ENCODE measurements at regions not wholly inside any gene's neighbourhood (a gene's known extent, or its start where the extent isn't known, plus 50 kb on each side); places are given as distances from the start of the nearest gene placed in this dataset.

- no peak for DNase-seq (ENCODE audit: low read depth in 3 of 3)
Observed at GRCh38 chr12:13764748-13765147, 216.7 kb downstream of the GRIN2B start.

DNA sequence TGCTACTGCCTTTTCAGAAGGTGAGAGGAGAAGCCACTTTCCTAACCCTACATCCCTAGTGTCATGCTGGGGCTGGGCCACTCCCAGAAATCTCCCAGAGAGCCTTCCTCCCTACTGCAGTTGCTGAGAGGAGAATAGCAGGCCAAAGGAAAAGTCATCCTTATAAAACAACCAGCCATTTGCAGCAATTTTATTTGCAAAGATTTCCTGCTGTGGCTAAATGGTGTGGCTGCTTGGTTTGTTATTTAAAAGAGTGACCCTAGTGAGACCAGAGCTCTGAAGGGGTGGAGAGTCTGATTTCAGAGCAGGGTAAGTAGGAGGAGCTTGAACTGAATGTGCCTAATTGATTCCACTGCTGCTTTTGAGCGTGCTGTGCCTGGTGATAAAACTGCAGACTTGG lies 232.0 kb downstream of the GRIN2B start:
- DNase-seq (ENCODE audit: low read depth in 3 of 3): no peak

DNA sequence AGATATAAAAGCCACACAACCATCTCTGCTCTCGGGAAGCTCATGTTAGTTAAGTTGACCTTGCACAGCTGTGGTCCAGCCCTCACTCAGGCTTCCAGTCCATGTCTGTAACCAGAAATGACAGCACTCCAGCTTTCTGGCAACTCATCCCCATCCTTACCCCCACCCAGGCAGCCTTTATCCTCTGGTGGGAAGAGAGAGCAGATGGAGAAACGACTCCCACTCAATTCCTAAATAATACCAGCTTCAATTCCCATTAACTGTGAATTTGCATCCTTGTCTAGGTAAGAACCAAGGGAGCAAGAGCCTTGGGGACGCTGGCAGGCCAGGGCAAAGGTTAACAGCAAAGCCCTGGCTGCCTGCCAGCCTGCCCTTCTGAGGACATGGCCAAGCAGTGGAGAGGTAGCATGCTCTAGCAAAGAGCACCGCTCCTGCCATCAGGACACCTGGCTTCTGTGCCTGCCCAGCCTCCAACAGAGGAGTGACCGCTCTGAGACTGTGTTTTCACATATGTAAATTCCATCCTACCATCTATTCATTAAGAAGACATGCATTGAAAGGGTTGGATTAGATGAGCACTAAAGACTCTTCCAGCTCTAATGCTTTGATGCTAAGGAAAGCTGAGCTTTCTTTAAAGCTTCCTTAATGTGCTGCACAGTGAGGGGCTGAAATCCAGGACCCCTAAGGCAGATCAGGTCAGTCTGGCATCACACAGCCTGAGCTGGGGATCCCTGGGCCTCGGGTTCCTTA lies 236.1 kb downstream of the GRIN2B start:
- DNase-seq (ENCODE audit: low read depth in 3 of 3): no peak

- no peak for DNase-seq (ENCODE audit: low read depth in 3 of 3)
Observed at GRCh38 chr12:13744561-13744960, 236.8 kb downstream of the GRIN2B start.

DNA sequence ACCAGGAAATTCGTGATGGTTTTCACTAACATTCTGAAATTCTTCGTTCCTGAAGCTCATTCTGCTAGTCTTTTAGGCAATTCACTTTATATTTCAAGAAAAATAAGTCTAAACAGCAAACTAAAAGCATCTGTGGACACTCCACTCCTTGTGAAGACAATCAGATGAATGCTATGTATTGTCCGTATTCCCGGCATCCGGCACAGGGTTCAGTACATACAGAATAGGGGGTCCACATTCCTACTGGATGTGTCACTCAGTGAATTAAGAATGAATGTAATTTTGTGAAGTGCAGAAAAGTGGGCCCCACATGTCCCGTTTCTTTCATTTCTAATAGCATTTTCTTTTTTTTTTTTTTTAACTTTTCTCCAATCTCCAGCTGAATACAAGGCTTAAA lies 241.3 kb downstream of the GRIN2B start:
- no peak for DNase-seq (ENCODE audit: low read depth in 3 of 3)

DNA sequence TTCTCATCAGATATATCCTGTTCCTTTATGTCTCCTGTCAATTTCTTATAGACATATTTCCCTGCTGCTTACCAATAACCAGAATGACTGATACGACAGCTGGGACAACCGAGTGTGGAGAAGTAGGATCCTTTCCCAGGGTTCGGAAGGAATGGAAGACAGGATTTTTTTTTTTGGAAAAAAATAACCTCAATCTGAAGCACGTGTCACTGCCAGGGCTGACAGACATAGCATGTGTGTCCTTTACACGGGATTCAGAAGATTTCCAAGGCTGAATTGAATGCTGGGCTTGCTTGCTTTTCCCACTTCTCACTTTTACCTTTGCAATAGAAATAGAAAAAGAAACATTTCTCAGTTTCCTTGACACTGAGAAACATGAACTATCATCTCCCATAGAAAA lies 245.7 kb downstream of the GRIN2B start:
- DNase-seq (ENCODE audit: low read depth in 3 of 3): no peak

DNA sequence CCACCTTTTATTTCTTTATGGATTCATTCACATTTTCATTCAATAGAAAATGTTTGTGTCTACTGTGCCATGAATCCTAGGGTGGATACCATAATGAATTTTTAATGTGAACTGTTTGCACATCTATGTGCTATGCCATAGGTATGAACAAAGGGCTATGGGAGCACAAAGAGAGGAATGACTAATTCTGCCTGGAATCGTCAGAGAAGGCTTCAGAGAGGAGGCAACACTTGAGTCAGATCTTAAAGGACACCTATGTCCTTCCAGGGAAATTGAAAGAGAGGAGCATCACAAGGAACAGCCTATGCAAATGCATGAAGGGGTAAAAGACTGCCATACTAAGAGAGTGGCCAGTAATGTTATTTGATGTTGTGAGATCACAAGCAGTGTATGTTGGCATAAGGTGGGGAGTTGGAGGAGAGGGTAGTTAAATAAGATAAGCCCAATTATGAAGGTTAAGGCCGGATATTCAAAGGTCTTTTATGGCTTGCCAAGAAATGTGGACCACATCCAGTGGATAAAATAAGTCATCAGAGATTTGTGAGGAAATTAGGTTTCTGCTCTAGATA lies 246.7 kb downstream of the GRIN2B start:
- no peak for DNase-seq (ENCODE audit: low read depth in 3 of 3)

DNA sequence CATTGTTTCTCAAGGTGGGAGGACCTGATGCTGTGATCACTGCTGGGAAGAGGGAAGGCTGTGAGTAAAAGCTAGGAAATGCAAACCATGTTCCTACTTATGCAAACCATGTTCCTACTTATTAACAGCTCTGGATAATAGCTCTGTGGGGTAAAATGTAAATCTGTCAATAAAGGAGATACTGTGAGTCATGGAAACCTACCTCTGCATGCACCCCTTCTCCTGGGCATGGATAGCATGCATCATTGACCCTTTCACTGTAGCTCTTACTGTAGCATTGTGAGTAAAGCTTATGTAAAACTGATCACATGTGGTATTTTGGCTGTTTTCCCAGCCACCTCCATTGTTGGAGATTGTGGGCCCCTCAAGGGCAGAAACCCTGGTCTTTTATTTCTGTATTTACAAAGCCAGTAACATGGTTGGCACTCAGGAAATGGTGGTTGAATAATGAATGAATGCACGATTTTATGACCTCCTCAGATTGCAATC lies 253.7 kb downstream of the GRIN2B start:
- DNase-seq (ENCODE audit: low read depth in 3 of 3): no peak

DNA sequence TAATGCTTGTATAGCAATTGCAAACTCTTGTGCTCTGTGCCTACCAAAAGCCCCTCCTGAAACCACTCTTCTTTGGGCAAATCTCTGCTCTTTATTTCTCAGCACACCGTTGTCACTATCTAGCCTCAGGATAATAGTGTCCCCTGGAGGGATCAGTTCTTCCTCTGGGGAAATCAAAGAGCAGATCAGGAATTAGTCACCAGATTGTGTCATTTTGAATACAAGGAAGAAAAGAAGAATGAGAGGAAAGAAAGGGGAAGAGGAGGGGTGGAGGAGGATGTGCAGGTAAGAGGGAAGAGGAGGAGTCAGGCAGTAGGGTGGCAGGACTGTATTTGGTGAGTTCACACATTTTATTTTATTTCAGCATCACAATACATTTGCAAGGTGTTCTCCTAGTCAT lies 256.4 kb downstream of the GRIN2B start:
- DNase-seq (ENCODE audit: low read depth in 3 of 3): no peak

GRCh38 chr12:13724136-13724535 lies 257.3 kb downstream of the GRIN2B start:
- DNase-seq (ENCODE audit: low read depth in 3 of 3): no peak

GRCh38 chr12:13719986-13720385 lies 261.4 kb downstream of the GRIN2B start:
- no peak for DNase-seq (ENCODE audit: low read depth in 3 of 3)

- no peak for DNase-seq (ENCODE audit: low read depth in 3 of 3)
Observed at GRCh38 chr12:13718271-13718670, 263.1 kb downstream of the GRIN2B start.

DNA sequence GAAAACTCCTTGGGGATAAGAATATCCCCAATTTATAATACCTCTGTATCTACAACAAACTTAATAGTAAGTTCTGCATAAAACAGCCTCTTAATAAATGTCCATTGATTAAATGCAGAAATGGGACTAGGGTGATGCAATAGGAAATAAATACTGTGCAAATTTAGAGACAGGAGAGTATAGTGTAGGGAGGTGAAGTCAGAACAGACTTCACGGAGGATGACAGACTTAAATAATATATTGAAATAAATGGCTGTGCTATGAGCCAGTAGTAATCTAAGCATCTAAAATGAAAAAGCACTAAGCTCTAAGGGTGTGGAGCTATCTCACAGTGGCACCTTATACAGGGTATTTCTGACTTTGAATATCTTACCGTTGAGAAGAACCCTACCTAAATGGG lies 265.3 kb downstream of the GRIN2B start:
- DNase-seq (ENCODE audit: low read depth in 3 of 3): no peak

- DNase-seq (ENCODE audit: low read depth in 3 of 3): no peak
Observed at GRCh38 chr12:13713556-13714410, 267.6 kb downstream of the GRIN2B start.

DNA sequence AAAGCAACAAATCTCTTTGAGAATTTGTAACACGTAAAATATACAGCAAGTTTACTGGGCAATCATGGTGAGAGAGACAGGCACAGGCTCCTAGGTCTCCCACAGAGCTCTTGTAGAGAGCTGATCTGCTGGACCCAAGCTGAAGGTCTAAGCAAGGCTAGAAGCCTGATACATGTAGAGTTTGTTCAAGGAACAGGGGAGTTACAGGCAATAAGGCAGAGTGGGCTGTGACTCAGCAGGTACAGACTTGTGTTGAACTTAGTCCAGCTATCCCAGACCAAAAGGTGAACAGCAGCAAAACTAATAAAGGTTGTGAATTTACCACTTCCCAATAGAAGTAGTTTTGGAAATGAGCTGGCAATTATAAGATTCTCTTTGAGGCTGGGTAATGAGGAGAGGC lies 273.6 kb downstream of the GRIN2B start:
- DNase-seq (ENCODE audit: low read depth in 3 of 3): no peak

GRCh38 chr12:13702381-13702780 lies 279.0 kb downstream of the GRIN2B start:
- DNase-seq (ENCODE audit: low read depth in 3 of 3): no peak

- DNase-seq (ENCODE audit: low read depth in 3 of 3): no peak
Observed at GRCh38 chr12:13701502-13701901, 279.9 kb downstream of the GRIN2B start.

- no peak for DNase-seq (ENCODE audit: low read depth in 3 of 3)
Observed at GRCh38 chr12:13697973-13698372, 283.4 kb downstream of the GRIN2B start.

GRCh38 chr12:13695781-13696180 lies 285.6 kb downstream of the GRIN2B start:
- DNase-seq (ENCODE audit: low read depth in 3 of 3): no peak

GRCh38 chr12:13692332-13692731 lies 289.1 kb downstream of the GRIN2B start:
- DNase-seq (ENCODE audit: low read depth in 3 of 3): no peak

DNA sequence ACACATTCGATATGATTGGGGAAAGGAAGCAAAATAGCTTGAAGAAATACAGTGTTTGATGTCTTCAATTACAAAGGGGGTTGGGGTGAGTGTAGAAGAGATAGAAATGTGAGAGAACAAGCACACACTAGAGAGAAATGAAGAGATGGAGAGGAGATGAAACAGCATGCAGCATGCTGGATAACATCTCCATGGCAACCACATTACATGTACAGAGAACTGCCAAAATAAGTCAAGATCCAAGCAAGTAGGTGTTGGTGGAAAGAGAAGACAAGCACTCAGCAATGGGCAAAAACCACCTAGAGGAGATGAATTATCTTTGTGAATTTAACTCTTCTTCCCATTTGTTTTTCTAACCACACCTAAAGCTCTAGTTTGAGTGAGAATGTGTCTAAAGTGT lies 289.8 kb downstream of the GRIN2B start:
- no peak for DNase-seq (ENCODE audit: low read depth in 3 of 3)

DNA sequence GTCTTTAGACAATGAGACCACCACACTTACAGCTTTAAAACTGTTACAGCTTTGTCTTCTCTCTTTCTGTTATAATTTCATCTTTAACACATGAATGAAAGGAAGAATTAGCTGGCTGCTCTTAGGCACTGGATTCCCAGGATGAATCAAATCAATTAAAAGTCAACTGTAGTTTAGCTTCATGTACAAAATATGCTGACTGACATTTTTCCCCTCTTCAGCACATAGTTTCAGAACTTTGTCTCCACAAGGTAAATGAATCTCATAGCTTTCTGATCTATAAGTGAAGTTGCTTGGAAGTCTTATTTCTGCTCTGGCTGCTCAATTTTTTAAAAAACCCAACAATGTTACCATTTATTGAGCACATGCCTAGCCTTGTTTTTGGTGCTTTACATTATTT lies 293.8 kb downstream of the GRIN2B start:
- no peak for DNase-seq (ENCODE audit: low read depth in 3 of 3)

- no peak for DNase-seq (ENCODE audit: low read depth in 3 of 3)
Observed at GRCh38 chr12:13686260-13686659, 295.1 kb downstream of the GRIN2B start.

All from stimulated activated CD4-positive, alpha-beta T cell treated with anti-CD3 and anti-CD28 coated beads, TNF-alpha, amount 100 ng/mL, for 4 hours (primary cell).